ENCODE measurements at regions not wholly inside any gene's neighbourhood (a gene's known extent, or its start where the extent isn't known, plus 50 kb on each side); places are given as distances from the start of the nearest gene placed in this dataset.

GRCh38 chr1:213457733-213458132 lies 406.7 kb downstream of the RPS6KC1 start:
- TF ChIP-seq ARNT (IDR thresholded peaks at IDR 0.05) (no peak), SUZ12 (IDR thresholded peaks at IDR 0.05) (no peak), ELF4 (IDR thresholded peaks at IDR 0.05) (no peak), ZNF384 (IDR thresholded peaks at IDR 0.05) (no peak), SP1 (IDR thresholded peaks at IDR 0.05) (no peak), NFRKB (IDR thresholded peaks at IDR 0.05) (no peak)
